Mesenchymal stem cell (in vitro differentiated cells and primary cell): ENCODE measurements at regions not wholly inside any gene's neighbourhood (a gene's known extent, or its start where the extent isn't known, plus 50 kb on each side); places are given as distances from the start of the nearest gene placed in this dataset.
"Not testable (repeated sequence)": the region's sequence is repeated elsewhere in the genome, so short reads cannot be mapped to it uniquely, and the experiment has no call there.

Source experiments
- DNase-seq: peaks from one replicate; pipeline ENCODE4 v3.0.0-alpha.2; 2013
- H2AFZ ChIP-seq: one replicate; pipeline ENCODE4 v1.6.1; 2013; ENCODE audit warnings: low read depth, mild to moderate bottlenecking, control low read depth, inconsistent platforms, low read length, moderate library complexity
- H2AK5ac ChIP-seq: 2 replicates; pipeline ENCODE4 v1.6.1; 2013; ENCODE audit warnings: low read length, moderate library complexity, mild to moderate bottlenecking, inconsistent platforms; ENCODE audit not compliant: severe bottlenecking
- H2BK120ac ChIP-seq: one replicate; pipeline ENCODE4 v1.6.1; 2013; ENCODE audit warnings: low read depth, mild to moderate bottlenecking, inconsistent platforms, low read length, moderate library complexity
- H2BK12ac ChIP-seq, 2 experiments: one replicate each; pipeline ENCODE4 v1.6.1; 2013; ENCODE audit warnings: inconsistent platforms in 2 of 2, low read length in 2 of 2, mild to moderate bottlenecking in 2 of 2, moderate library complexity in 2 of 2, control low read depth in 1 of 2
- H2BK15ac ChIP-seq: one replicate; pipeline ENCODE4 v1.6.1; 2013; ENCODE audit warnings: mild to moderate bottlenecking, low read depth, inconsistent platforms; ENCODE audit not compliant: poor library complexity, severe bottlenecking
- H2BK5ac ChIP-seq: 2 replicates; pipeline ENCODE4 v1.6.1; 2013; ENCODE audit warnings: low read depth, mild to moderate bottlenecking, low read length, control low read depth, inconsistent platforms; ENCODE audit not compliant: poor library complexity, severe bottlenecking
- H3K14ac ChIP-seq, 2 experiments: one replicate each; pipeline ENCODE4 v1.6.1; 2013; ENCODE audit warnings: inconsistent platforms in 2 of 2, low read length in 2 of 2, control low read depth in 1 of 2, mild to moderate bottlenecking in 1 of 2, moderate library complexity in 1 of 2
- H3K18ac ChIP-seq, 2 experiments: one replicate each; pipeline ENCODE4 v1.6.1; 2013; ENCODE audit warnings: inconsistent platforms in 2 of 2, low read length in 2 of 2, control low read depth in 1 of 2, low read depth in 1 of 2, mild to moderate bottlenecking in 1 of 2
- H3K23ac ChIP-seq, 2 experiments: one replicate each; pipeline ENCODE4 v1.6.1; 2013; ENCODE audit warnings: inconsistent platforms in 2 of 2, low read length in 2 of 2, mild to moderate bottlenecking in 2 of 2, moderate library complexity in 2 of 2, control low read depth in 1 of 2
- H3K27ac ChIP-seq: 2 replicates; pipeline ENCODE4 v1.5.1; 2013; ENCODE audit warnings: mild to moderate bottlenecking, moderate library complexity, low read length, control low read depth, inconsistent platforms; ENCODE audit not compliant: poor library complexity, severe bottlenecking
- H3K27me3 ChIP-seq, 2 experiments: 2 replicates each; pipeline versions ENCODE4 v1.6.1 to v1.7.0; 2013; ENCODE audit warnings: low read length in 2 of 2, mild to moderate bottlenecking in 2 of 2, moderate library complexity in 2 of 2, control low read depth in 1 of 2, inconsistent platforms in 1 of 2; ENCODE audit not compliant: control insufficient read depth in 1 of 2, insufficient read depth in 1 of 2
- H3K36me3 ChIP-seq, 2 experiments: 2 replicates each; pipeline versions ENCODE4 v1.6.1 to v1.7.0; 2013; ENCODE audit warnings: low read length in 2 of 2, control low read depth in 1 of 2, inconsistent platforms in 1 of 2, low read depth in 1 of 2, mild to moderate bottlenecking in 1 of 2; ENCODE audit not compliant: insufficient read depth in 2 of 2, control insufficient read depth in 1 of 2
- H3K4ac ChIP-seq, 2 experiments: one replicate each; pipeline ENCODE4 v1.6.1; 2013; ENCODE audit warnings: inconsistent platforms in 2 of 2, low read length in 2 of 2, mild to moderate bottlenecking in 2 of 2, moderate library complexity in 2 of 2, control low read depth in 1 of 2, low read depth in 1 of 2
- H3K4me1 ChIP-seq: 2 replicates; pipeline ENCODE4 v1.6.1; 2013; ENCODE audit warnings: low read depth, low read length, control low read depth; ENCODE audit not compliant: control insufficient read depth, insufficient read depth
- H3K4me2 ChIP-seq: 2 replicates; pipeline ENCODE4 v1.6.1; 2013; ENCODE audit warnings: low read length, mild to moderate bottlenecking, inconsistent platforms; ENCODE audit not compliant: poor library complexity, severe bottlenecking
- H3K4me3 ChIP-seq, 2 experiments: 2 replicates each; pipeline versions ENCODE4 v1.5.1 to v1.7.0; 2013; ENCODE audit warnings: low read length in 2 of 2, mild to moderate bottlenecking in 2 of 2, control low read depth in 1 of 2, low read depth in 1 of 2; ENCODE audit not compliant: insufficient read depth in 1 of 2
- H3K79me1 ChIP-seq: replicated peaks from 2 replicates; pipeline ENCODE4 v1.6.1; 2013; ENCODE audit warnings: mild to moderate bottlenecking, control low read depth, low read length, inconsistent platforms; ENCODE audit not compliant: poor library complexity, severe bottlenecking
- H3K9ac ChIP-seq: 2 replicates; pipeline ENCODE4 v1.7.0; 2013; ENCODE audit warnings: mild to moderate bottlenecking, low read length, moderate library complexity
- H3K9me3 ChIP-seq: 2 replicates; pipeline ENCODE4 v1.7.0; 2013; ENCODE audit warnings: mild to moderate bottlenecking, low read length; ENCODE audit not compliant: control insufficient read depth
- H4K8ac ChIP-seq: one replicate; pipeline ENCODE4 v1.6.1; 2013; ENCODE audit warnings: inconsistent platforms, mild to moderate bottlenecking, low read length, moderate library complexity
- H4K91ac ChIP-seq: one replicate; pipeline ENCODE4 v1.6.1; 2013; ENCODE audit warnings: mild to moderate bottlenecking, low read length, inconsistent platforms
- WGBS: methylation state at CpG from one replicate; pipeline ENCODE4 v1.1.7; 2013; ENCODE audit warnings: mixed read lengths; 5-methylcytosine and 5-hydroxymethylcytosine counted together

DNA sequence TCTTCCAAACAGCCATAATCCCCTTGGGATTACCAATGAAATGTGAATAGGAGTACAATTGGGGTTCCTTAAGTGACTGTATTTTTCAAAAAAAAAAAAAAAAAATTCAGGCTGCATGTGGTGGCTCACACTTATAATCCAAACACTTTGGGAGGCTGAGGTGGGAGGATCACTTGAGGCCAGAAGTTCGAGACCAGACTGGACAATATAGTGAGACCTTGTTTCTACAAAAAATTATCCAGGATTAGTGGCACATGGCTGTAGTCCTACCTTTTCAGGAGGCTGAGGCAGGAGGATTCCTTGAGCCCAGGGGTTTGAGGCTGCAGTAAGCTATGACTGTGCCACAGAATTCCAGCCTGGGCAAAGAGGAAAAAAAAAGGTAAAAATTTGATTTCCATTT, 189.6 kb upstream of the GATA6 start:
- Histone ChIP-seq H3K9me3 (no peaks in the 10 kb centered on the region), H3K36me3 (no peaks in the 10 kb centered on the region), H3K27me3 (no peaks in the 10 kb centered on the region), H3K23ac (no peak overlapping the region), H2BK12ac (no peak overlapping the region), H3K27ac (no peak overlapping the region), H3K9ac (no peak overlapping the region), H3K14ac (no peak overlapping the region), H3K4me3 (no peak overlapping the region), H3K18ac (no peak overlapping the region), H3K4me2 (no peak overlapping the region), H3K4ac (no peak overlapping the region), H4K8ac (no peak overlapping the region), H2BK5ac (no peak overlapping the region), H2AFZ (no peak overlapping the region), H2AK5ac (no peak overlapping the region), H2BK15ac (no peak overlapping the region), H2BK120ac (no peak overlapping the region), H3K4me1 (no peaks in the 10 kb centered on the region), H3K79me1 (no peaks in the 10 kb centered on the region), H4K91ac (no peak overlapping the region)
- no peak for DNase-seq
- WGBS: 94% methylated on average over 1 of the region's 1 CpG

DNA sequence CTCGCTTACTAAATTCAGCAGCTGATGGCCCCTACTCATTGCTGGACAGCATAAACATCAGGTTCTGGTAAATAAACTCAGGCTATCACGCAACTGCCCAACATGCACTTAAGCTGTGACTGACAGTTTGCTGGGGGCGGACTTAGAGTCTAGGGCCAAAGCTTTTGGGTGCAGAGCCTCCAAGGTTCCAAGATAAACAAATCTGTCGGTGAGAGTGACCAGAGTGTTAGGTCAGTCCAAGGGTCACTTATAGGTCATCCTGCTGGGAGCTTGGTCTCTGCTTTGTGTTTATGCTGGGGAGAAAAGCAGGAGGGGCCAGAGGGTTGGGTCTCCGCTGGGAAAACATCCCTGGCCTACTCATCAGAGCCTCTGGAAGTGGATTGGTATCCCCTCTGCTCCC, 188.6 kb upstream of the GATA6 start:
- Histone ChIP-seq H3K18ac (no peak overlapping the region), H3K23ac (no peak overlapping the region), H2AK5ac (no peak overlapping the region), H3K4ac (no peak overlapping the region), H4K8ac (no peak overlapping the region), H2BK120ac (no peak overlapping the region), H3K27me3 (no peaks in the 10 kb centered on the region), H4K91ac (no peak overlapping the region), H2BK5ac (no peak overlapping the region), H3K4me2 (no peak overlapping the region), H3K4me1 (no peaks in the 10 kb centered on the region), H3K36me3 (no peaks in the 10 kb centered on the region), H3K79me1 (no peaks in the 10 kb centered on the region), H3K14ac (no peak overlapping the region), H2BK15ac (no peak overlapping the region), H3K9ac (no peak overlapping the region), H3K9me3 (no peaks in the 10 kb centered on the region), H3K27ac (no peak overlapping the region), H2BK12ac (peak overlapping the region in 1 of 2 experiments; percentile 42), H3K4me3 (no peak overlapping the region), H2AFZ (peak overlapping the region; percentile 23)
- WGBS: 17% methylated on average over 5 of the region's 5 CpGs
- DNase-seq: peak; percentile 63

DNA sequence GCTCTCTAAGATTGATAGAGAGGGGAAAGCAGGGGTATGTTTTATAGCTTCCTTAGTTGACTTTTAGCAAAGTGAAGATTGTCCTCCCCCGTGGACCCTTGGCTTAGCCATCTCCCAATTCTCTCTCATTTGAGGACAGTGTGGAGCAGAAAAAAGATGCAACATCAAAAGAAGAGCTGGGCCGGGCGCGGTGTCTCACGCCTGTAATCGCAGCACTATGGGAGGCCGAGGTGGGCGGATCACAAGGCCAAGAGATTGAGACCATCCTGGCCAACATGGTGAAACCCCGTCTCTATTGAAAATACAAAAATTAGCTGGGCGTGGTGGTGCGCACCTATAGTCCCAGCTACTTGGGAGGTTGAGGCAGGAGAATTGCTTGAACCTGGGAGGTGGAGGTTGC, 187.9 kb upstream of the GATA6 start:
- not testable (repeated sequence) for H2BK15ac ChIP-seq, H3K14ac ChIP-seq, H3K18ac ChIP-seq, H2AK5ac ChIP-seq, H4K8ac ChIP-seq, H3K27me3 ChIP-seq, H3K4me3 ChIP-seq, H4K91ac ChIP-seq, H3K9ac ChIP-seq, H2BK12ac ChIP-seq, H3K79me1 ChIP-seq, H3K23ac ChIP-seq, H2BK120ac ChIP-seq, DNase-seq, H3K36me3 ChIP-seq, H3K27ac ChIP-seq, H2BK5ac ChIP-seq, H3K9me3 ChIP-seq, H3K4me1 ChIP-seq, H3K4ac ChIP-seq, H3K4me2 ChIP-seq, H2AFZ ChIP-seq
- whole genome bisulfite sequencing: 90% methylated on average over 10 of the region's 11 CpGs

- no peak overlapping the region for H4K91ac ChIP-seq
- 0% methylated on average over 1 of the region's 1 CpG for WGBS
- H3K18ac ChIP-seq: no peak overlapping the region
- H3K79me1 ChIP-seq: no peaks in the 10 kb centered on the region
- no peak overlapping the region for H2AFZ ChIP-seq
- no peak overlapping the region for H3K4me3 ChIP-seq
- H2BK120ac ChIP-seq: no peak overlapping the region
- peaks cover 0 to 27% of the 10 kb centered on the region in 2 experiments for H3K27me3 ChIP-seq
- H3K9ac ChIP-seq: no peak overlapping the region
- no peak overlapping the region for H2AK5ac ChIP-seq
- H2BK5ac ChIP-seq: no peak overlapping the region
- DNase-seq: no peak
- no peak overlapping the region for H2BK12ac ChIP-seq
- H2BK15ac ChIP-seq: no peak overlapping the region
- no peak overlapping the region for H3K27ac ChIP-seq
- no peak overlapping the region for H3K14ac ChIP-seq
- no peaks in the 10 kb centered on the region for H3K9me3 ChIP-seq
- no peaks in the 10 kb centered on the region for H3K36me3 ChIP-seq
- H3K23ac ChIP-seq: no peak overlapping the region
- H4K8ac ChIP-seq: no peak overlapping the region
- H3K4ac ChIP-seq: no peak overlapping the region
- no peaks in the 10 kb centered on the region for H3K4me1 ChIP-seq
- no peak overlapping the region for H3K4me2 ChIP-seq
Observed at GRCh38 chr18:21991081-21991534, 178.3 kb upstream of the GATA6 start.
